CD14-positive monocyte (primary cell): ENCODE measurements at regions not wholly inside any gene's neighbourhood (a gene's known extent, or its start where the extent isn't known, plus 50 kb on each side); places are given as distances from the start of the nearest gene placed in this dataset.

Experiments used
- DNase-seq, 3 donors: peaks; one replicate each; pipeline ENCODE4 v3.0.0-alpha.2; 2011 to 2022
- H2AFZ ChIP-seq: 2 replicates; pipeline ENCODE4 v1.6.0; 2012; ENCODE audit warnings: mild to moderate bottlenecking, low read depth, low read length, inconsistent platforms; ENCODE audit not compliant: insufficient read depth, poor library complexity, severe bottlenecking
- H3K27ac ChIP-seq, 2 donors: 1 replicate in 1 of 2; 2 replicates in 1 of 2; pipeline ENCODE4 v1.5.1; 2012 to 2013; ENCODE audit warnings: low read length in 2 of 2, control low read depth in 1 of 2, inconsistent platforms in 1 of 2, low read depth in 1 of 2, mild to moderate bottlenecking in 1 of 2
- H3K27me3 ChIP-seq, 2 donors: one replicate each; pipeline versions ENCODE4 v1.6.0 to v1.6.1; 2011 to 2013; ENCODE audit warnings: low read length in 2 of 2; ENCODE audit not compliant: control insufficient read depth in 2 of 2, insufficient read depth in 2 of 2
- H3K36me3 ChIP-seq, 2 donors: replicated peaks in 1 of 2; 1 replicate in 1 of 2; 2 replicates in 1 of 2; pipeline versions ENCODE4 v1.5.1 to v1.6.1; 2012 to 2013; ENCODE audit warnings: low read length in 2 of 2, control low read depth in 1 of 2, inconsistent platforms in 1 of 2, mild to moderate bottlenecking in 1 of 2; ENCODE audit not compliant: insufficient read depth in 2 of 2, control insufficient read depth in 1 of 2
- H3K4me1 ChIP-seq, 2 donors: 1 replicate in 1 of 2; 2 replicates in 1 of 2; pipeline versions ENCODE4 v1.5.1 to v1.6.1; 2012 to 2013; ENCODE audit warnings: low read length in 2 of 2, control low read depth in 1 of 2, inconsistent platforms in 1 of 2, mild to moderate bottlenecking in 1 of 2, moderate library complexity in 1 of 2; ENCODE audit not compliant: insufficient read depth in 2 of 2, control insufficient read depth in 1 of 2
- H3K4me2 ChIP-seq: replicated peaks from 2 replicates; pipeline ENCODE3; 2012; ENCODE audit warnings: low read length, moderate library complexity, mild to moderate bottlenecking; ENCODE audit not compliant: poor library complexity, severe bottlenecking; ENCODE audit errors: extremely low read depth
- H3K4me3 ChIP-seq, 3 experiments: fragments of 200-600 bp in 1 of 3; sonication (generic) in 1 of 3; replicated peaks in 1 of 3; 1 replicate in 2 of 3; 2 replicates in 1 of 3; pipeline ENCODE4 v1.5.1; 2011 to 2013; ENCODE audit warnings: low read length in 3 of 3, mild to moderate bottlenecking in 3 of 3, control low read depth in 2 of 3, low read depth in 2 of 3, inconsistent platforms in 1 of 3, moderate library complexity in 1 of 3
- H3K79me2 ChIP-seq: 2 replicates; pipeline ENCODE4 v1.6.0; 2012; ENCODE audit warnings: mild to moderate bottlenecking, control low read depth, inconsistent platforms, low read length, moderate library complexity; ENCODE audit not compliant: insufficient read depth
- H3K9ac ChIP-seq: 2 replicates; pipeline ENCODE4 v1.6.0; 2017; ENCODE audit warnings: low read length, mild to moderate bottlenecking; ENCODE audit not compliant: insufficient read depth, poor library complexity, severe bottlenecking
- H3K9me3 ChIP-seq, 2 donors: replicated peaks in 1 of 2; 1 replicate in 1 of 2; 2 replicates in 1 of 2; pipeline versions ENCODE4 v1.5.1 to v1.6.1; 2012 to 2013; ENCODE audit warnings: low read length in 2 of 2, control low read depth in 1 of 2; ENCODE audit not compliant: control insufficient read depth in 1 of 2, insufficient read depth in 1 of 2
- H4K20me1 ChIP-seq: 2 replicates; pipeline ENCODE4 v1.6.0; 2012; ENCODE audit warnings: mild to moderate bottlenecking, low read length, control low read depth, moderate library complexity; ENCODE audit not compliant: insufficient read depth
- H3K27ac Mint-ChIP-seq, 7 donors: one replicate each; pipeline ENCODE4 v1.8.0; 2020; ENCODE audit warnings: mild to moderate bottlenecking in 7 of 7, mixed read lengths in 7 of 7, moderate library complexity in 6 of 7, inconsistent platforms in 2 of 7
- H3K27me3 Mint-ChIP-seq, 3 donors: one replicate each; pipeline ENCODE4 v1.8.0; 2021 to 2022; ENCODE audit warnings: low read depth in 3 of 3, mild to moderate bottlenecking in 3 of 3, mixed read lengths in 3 of 3, moderate library complexity in 3 of 3, inconsistent platforms in 1 of 3
- H3K36me3 Mint-ChIP-seq, 2 donors: one replicate each; pipeline ENCODE4 v1.8.0; 2020; ENCODE audit warnings: mixed read lengths in 2 of 2, inconsistent platforms in 1 of 2, mild to moderate bottlenecking in 1 of 2
- H3K4me1 Mint-ChIP-seq: one replicate; pipeline ENCODE4 v1.8.0; 2020; ENCODE audit warnings: mild to moderate bottlenecking, mixed read lengths
- H3K4me3 Mint-ChIP-seq, 2 donors: one replicate each; pipeline ENCODE4 v1.8.0; 2020; ENCODE audit warnings: mild to moderate bottlenecking in 2 of 2, mixed read lengths in 2 of 2, moderate library complexity in 1 of 2
- H3K9me3 Mint-ChIP-seq, 7 donors: one replicate each; pipeline ENCODE4 v1.8.0; 2020 to 2022; ENCODE audit warnings: mixed read lengths in 7 of 7, mild to moderate bottlenecking in 6 of 7, moderate library complexity in 6 of 7, inconsistent platforms in 2 of 7
- WGBS: methylation state at CpG from one replicate; pipeline ENCODE4 v1.1.5; 2013; ENCODE audit warnings: missing lambda C conversion rate; ENCODE audit not compliant: insufficient coverage; 5-methylcytosine and 5-hydroxymethylcytosine counted together
- intact Hi-C, 2 donors: fragments of 100-400 bp; cut with micrococcal nuclease; formaldehyde crosslinking; loops; one replicate each; pipeline versions ENCODE4 v1.15.0 to v1.15.1; 2023
- TF ChIP-seq, protein P1 (sequence below): fragments of 200-600 bp; IDR thresholded peaks from one replicate; pipeline ENCODE4 v1.8.0; 2022; ENCODE audit warnings: antibody characterized with exemption, mild to moderate bottlenecking

- H3K4me1 ChIP-seq: no peaks in the 10 kb centered on the region
- no peaks in the 10 kb centered on the region for H3K36me3 ChIP-seq
- H3K27ac ChIP-seq: no peak overlapping the region
- H3K79me2 ChIP-seq: no peaks in the 10 kb centered on the region
- intact Hi-C loops: no loop called here
- H3K9ac ChIP-seq: no peak overlapping the region
- DNase-seq: no peak
- no CpG with 5 or more reads among the region's 1 CpG for WGBS
- TF ChIP-seq, protein P1, sequence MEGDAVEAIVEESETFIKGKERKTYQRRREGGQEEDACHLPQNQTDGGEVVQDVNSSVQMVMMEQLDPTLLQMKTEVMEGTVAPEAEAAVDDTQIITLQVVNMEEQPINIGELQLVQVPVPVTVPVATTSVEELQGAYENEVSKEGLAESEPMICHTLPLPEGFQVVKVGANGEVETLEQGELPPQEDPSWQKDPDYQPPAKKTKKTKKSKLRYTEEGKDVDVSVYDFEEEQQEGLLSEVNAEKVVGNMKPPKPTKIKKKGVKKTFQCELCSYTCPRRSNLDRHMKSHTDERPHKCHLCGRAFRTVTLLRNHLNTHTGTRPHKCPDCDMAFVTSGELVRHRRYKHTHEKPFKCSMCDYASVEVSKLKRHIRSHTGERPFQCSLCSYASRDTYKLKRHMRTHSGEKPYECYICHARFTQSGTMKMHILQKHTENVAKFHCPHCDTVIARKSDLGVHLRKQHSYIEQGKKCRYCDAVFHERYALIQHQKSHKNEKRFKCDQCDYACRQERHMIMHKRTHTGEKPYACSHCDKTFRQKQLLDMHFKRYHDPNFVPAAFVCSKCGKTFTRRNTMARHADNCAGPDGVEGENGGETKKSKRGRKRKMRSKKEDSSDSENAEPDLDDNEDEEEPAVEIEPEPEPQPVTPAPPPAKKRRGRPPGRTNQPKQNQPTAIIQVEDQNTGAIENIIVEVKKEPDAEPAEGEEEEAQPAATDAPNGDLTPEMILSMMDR: no peak
- no peaks in the 10 kb centered on the region for H4K20me1 ChIP-seq
- no peak overlapping the region for H3K4me3 Mint-ChIP-seq
- H3K4me3 ChIP-seq: no peak overlapping the region
- H3K4me1 Mint-ChIP-seq: no peaks in the 10 kb centered on the region
- H2AFZ ChIP-seq: no peak overlapping the region
- peaks cover 0 to 15% (median 2%) of the 10 kb centered on the region in 7 donors for H3K9me3 Mint-ChIP-seq
- H3K4me2 ChIP-seq: no peak overlapping the region
- no peaks in the 10 kb centered on the region for H3K36me3 Mint-ChIP-seq
- no peaks in the 10 kb centered on the region for H3K27me3 Mint-ChIP-seq
- no peak overlapping the region for H3K27ac Mint-ChIP-seq
- no peaks in the 10 kb centered on the region for H3K27me3 ChIP-seq
- H3K9me3 ChIP-seq: peaks cover 2 to 4% of the 10 kb centered on the region in 2 donors
Measured at GRCh38 chrX:77088233-77088632, 359.0 kb upstream of the FGF16 start.

- no peak overlapping the region for H3K4me2 ChIP-seq
- H3K9ac ChIP-seq: no peak overlapping the region
- TF ChIP-seq, protein P1: no peak
- H3K36me3 ChIP-seq: no peaks in the 10 kb centered on the region
- intact Hi-C loops: no loop called here
- DNase-seq: no peak
- no peaks in the 10 kb centered on the region for H3K36me3 Mint-ChIP-seq
- no peak overlapping the region for H3K4me3 Mint-ChIP-seq
- H3K4me1 ChIP-seq: no peaks in the 10 kb centered on the region
- H3K4me3 ChIP-seq: no peak overlapping the region
- H3K9me3 ChIP-seq: no peaks in the 10 kb centered on the region
- H3K27ac ChIP-seq: no peak overlapping the region
- no peaks in the 10 kb centered on the region for H3K4me1 Mint-ChIP-seq
- WGBS: 100% methylated on average over 1 of the region's 1 CpG
- peaks cover 0 to 3% (median 0%) of the 10 kb centered on the region in 7 donors for H3K9me3 Mint-ChIP-seq
- H3K27ac Mint-ChIP-seq: no peak overlapping the region
- no peak overlapping the region for H2AFZ ChIP-seq
- H3K27me3 Mint-ChIP-seq: peaks cover 0 to 2% (median 0%) of the 10 kb centered on the region in 3 donors
- H4K20me1 ChIP-seq: no peaks in the 10 kb centered on the region
- H3K79me2 ChIP-seq: no peaks in the 10 kb centered on the region
- H3K27me3 ChIP-seq: no peaks in the 10 kb centered on the region
Measured at GRCh38 chrX:77114501-77114900, 332.7 kb upstream of the FGF16 start.
